ENCODE measurements at regions not wholly inside any gene's neighbourhood (a gene's known extent, or its start where the extent isn't known, plus 50 kb on each side); places are given as distances from the start of the nearest gene placed in this dataset.

DNA sequence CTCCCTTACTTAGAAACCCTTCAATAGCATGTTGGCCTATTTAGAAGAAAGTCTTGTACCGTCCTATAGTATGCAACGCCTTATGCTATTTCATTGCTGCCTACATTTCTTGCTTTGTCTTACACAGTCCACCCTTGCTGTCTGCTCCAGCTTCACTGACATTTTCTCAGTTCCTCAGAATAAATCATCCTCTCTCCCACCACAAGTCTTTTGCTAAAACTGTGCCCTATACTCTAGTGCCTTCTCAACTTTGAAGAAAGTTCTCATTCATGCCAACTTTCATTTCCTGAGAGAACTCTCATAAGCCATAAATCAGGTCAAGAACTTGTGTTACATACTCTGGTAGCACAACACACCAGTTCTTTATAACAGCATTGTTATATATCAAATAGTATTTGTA lies 54.3 kb upstream of the COL3A1 start:
- DNase-seq = no peak
- H3K36me3 Mint-ChIP-seq (ENCODE audit: insufficient read depth, unreplicated experiment) = no peaks in the 10 kb centered on the region
- intact Hi-C loops (cut with micrococcal nuclease; ENCODE audit: unreplicated experiment) = no loop called here
- Histone ChIP-seq H3K4me1 (no peaks in the 10 kb centered on the region), H3K36me3 (ENCODE audit: control insufficient read depth, insufficient read depth, low read length) (no peaks in the 10 kb centered on the region), H3K27me3 (replicated peaks; ENCODE audit: control insufficient read depth, insufficient read depth, low read length) (no peaks in the 10 kb centered on the region), H3K9me3 (no peaks in the 10 kb centered on the region), H3K4me3 (ENCODE audit: low read depth, low read length) (no peak overlapping the region)
- no peak overlapping the region for H3K27ac Mint-ChIP-seq (ENCODE audit: unreplicated experiment)
- H3K9me3 Mint-ChIP-seq (ENCODE audit: unreplicated experiment) = peaks cover 2% of the 10 kb centered on the region
- no peaks in the 10 kb centered on the region for H3K4me1 Mint-ChIP-seq (ENCODE audit: low read depth, unreplicated experiment)
- TF ChIP-seq, protein P1, sequence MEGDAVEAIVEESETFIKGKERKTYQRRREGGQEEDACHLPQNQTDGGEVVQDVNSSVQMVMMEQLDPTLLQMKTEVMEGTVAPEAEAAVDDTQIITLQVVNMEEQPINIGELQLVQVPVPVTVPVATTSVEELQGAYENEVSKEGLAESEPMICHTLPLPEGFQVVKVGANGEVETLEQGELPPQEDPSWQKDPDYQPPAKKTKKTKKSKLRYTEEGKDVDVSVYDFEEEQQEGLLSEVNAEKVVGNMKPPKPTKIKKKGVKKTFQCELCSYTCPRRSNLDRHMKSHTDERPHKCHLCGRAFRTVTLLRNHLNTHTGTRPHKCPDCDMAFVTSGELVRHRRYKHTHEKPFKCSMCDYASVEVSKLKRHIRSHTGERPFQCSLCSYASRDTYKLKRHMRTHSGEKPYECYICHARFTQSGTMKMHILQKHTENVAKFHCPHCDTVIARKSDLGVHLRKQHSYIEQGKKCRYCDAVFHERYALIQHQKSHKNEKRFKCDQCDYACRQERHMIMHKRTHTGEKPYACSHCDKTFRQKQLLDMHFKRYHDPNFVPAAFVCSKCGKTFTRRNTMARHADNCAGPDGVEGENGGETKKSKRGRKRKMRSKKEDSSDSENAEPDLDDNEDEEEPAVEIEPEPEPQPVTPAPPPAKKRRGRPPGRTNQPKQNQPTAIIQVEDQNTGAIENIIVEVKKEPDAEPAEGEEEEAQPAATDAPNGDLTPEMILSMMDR (IDR thresholded peaks at IDR 0.05; ENCODE audit: insufficient read depth in 1 of 2, low read depth in 1 of 2, low read length in 1 of 2, severe bottlenecking in 1 of 2, unreplicated experiment in 1 of 2) = no peak
- ChIA-PET CTCF (no interaction called here), POLR2A (no interaction called here)
- BruUV-seq (replicated peaks) = no TSS peak
- H3K4me3 Mint-ChIP-seq (ENCODE audit: unreplicated experiment) = no peak overlapping the region
- H3K27me3 Mint-ChIP-seq (ENCODE audit: insufficient read depth, unreplicated experiment) = no peaks in the 10 kb centered on the region

GRCh38 chr2:188922191-188922590 lies 52.0 kb upstream of the COL3A1 start:
- CTCF ChIA-PET = no interaction called here

More at GRCh38 chr2:188922191-188922590, 52.0 kb upstream of the COL3A1 start:
- no peak overlapping the region for H3K4me3 Mint-ChIP-seq (ENCODE audit: unreplicated experiment)
- H3K4me1 Mint-ChIP-seq (ENCODE audit: low read depth, unreplicated experiment) = no peaks in the 10 kb centered on the region
- H3K36me3 Mint-ChIP-seq (ENCODE audit: insufficient read depth, unreplicated experiment) = no peaks in the 10 kb centered on the region
- peaks cover 21% of the 10 kb centered on the region for H3K9me3 Mint-ChIP-seq (ENCODE audit: unreplicated experiment)
- BruUV-seq (replicated peaks) = no TSS peak
- TF ChIP-seq, protein P1 (IDR thresholded peaks at IDR 0.05; ENCODE audit: insufficient read depth in 1 of 2, low read depth in 1 of 2, low read length in 1 of 2, severe bottlenecking in 1 of 2, unreplicated experiment in 1 of 2) = no peak
- Histone ChIP-seq H3K36me3 (ENCODE audit: control insufficient read depth, insufficient read depth, low read length) (no peaks in the 10 kb centered on the region), H3K4me1 (no peaks in the 10 kb centered on the region), H3K4me3 (ENCODE audit: low read depth, low read length) (no peak overlapping the region), H3K27me3 (replicated peaks; ENCODE audit: control insufficient read depth, insufficient read depth, low read length) (no peaks in the 10 kb centered on the region), H3K9me3 (no peaks in the 10 kb centered on the region; the same call in 1 of the 2 replicates)
- no peaks in the 10 kb centered on the region for H3K27me3 Mint-ChIP-seq (ENCODE audit: insufficient read depth, unreplicated experiment)
- POLR2A ChIA-PET = no interaction called here
- DNase-seq = no peak
- intact Hi-C loops (cut with micrococcal nuclease; ENCODE audit: unreplicated experiment) = no loop called here
- H3K27ac Mint-ChIP-seq (ENCODE audit: unreplicated experiment) = no peak overlapping the region

Data from Caco-2 (cell line).